Activated naive CD4-positive, alpha-beta T cell treated with anti-CD3 and anti-CD28 coated beads, Interleukin-2, amount 50 U/mL, for 24 hours (primary cell): ENCODE measurements at regions not wholly inside any gene's neighbourhood (a gene's known extent, or its start where the extent isn't known, plus 50 kb on each side); places are given as distances from the start of the nearest gene placed in this dataset.

Experiments
- H3K27ac Mint-ChIP-seq: one replicate; pipeline ENCODE4 v1.8.0; 2021; ENCODE audit warnings: mild to moderate bottlenecking, mixed read lengths
- H3K27me3 Mint-ChIP-seq: one replicate; pipeline ENCODE4 v1.8.0; 2021; ENCODE audit warnings: mixed read lengths
- H3K36me3 Mint-ChIP-seq: one replicate; pipeline ENCODE4 v1.8.0; 2021; ENCODE audit warnings: mixed read lengths
- H3K4me1 Mint-ChIP-seq: one replicate; pipeline ENCODE4 v1.8.0; 2021; ENCODE audit warnings: mixed read lengths
- H3K4me3 Mint-ChIP-seq: one replicate; pipeline ENCODE4 v1.8.0; 2021; ENCODE audit warnings: mild to moderate bottlenecking, mixed read lengths
- H3K9me3 Mint-ChIP-seq: one replicate; pipeline ENCODE4 v1.8.0; 2021; ENCODE audit warnings: mixed read lengths

GRCh38 chr10:111392910-111393309 is 316.1 kb downstream of the ADRA2A start:
- Mint-ChIP-seq H3K4me3 (no peak overlapping the region), H3K27ac (no peak overlapping the region), H3K9me3 (no peaks in the 10 kb centered on the region), H3K4me1 (no peaks in the 10 kb centered on the region), H3K36me3 (no peaks in the 10 kb centered on the region), H3K27me3 (no peaks in the 10 kb centered on the region)

DNA sequence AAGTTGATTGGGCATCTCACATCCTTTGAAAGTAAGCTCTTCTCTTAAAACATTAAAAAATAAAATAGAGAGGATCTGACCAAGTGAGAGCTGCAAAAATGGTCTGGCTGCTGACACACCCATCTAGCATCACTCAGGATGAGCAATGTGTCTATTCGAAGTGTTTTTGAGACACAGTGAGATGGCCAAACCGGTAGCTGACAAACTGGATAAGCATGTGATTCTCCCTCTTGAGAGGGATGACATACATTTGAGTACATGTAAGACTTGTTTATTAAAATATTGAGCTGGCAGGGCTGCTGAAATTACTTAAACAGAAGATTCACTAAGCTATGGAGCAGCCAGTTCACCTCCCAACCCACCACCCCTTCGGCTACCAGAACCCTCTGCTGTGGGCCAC is 333.9 kb downstream of the ADRA2A start:
- no peak overlapping the region for H3K4me3 Mint-ChIP-seq
- H3K27me3 Mint-ChIP-seq = peaks cover 16% of the 10 kb centered on the region
- H3K4me1 Mint-ChIP-seq = no peaks in the 10 kb centered on the region
- H3K36me3 Mint-ChIP-seq = no peaks in the 10 kb centered on the region
- H3K9me3 Mint-ChIP-seq = no peaks in the 10 kb centered on the region
- H3K27ac Mint-ChIP-seq = no peak overlapping the region

GRCh38 chr10:111425459-111425858 is 348.6 kb downstream of the ADRA2A start:
- Mint-ChIP-seq H3K27me3 (peaks cover 2% of the 10 kb centered on the region), H3K9me3 (no peaks in the 10 kb centered on the region), H3K4me1 (no peaks in the 10 kb centered on the region), H3K36me3 (no peaks in the 10 kb centered on the region), H3K27ac (no peak overlapping the region), H3K4me3 (no peak overlapping the region)

GRCh38 chr10:111429288-111430028 is 352.6 kb downstream of the ADRA2A start:
- Mint-ChIP-seq H3K9me3 (no peaks in the 10 kb centered on the region), H3K4me3 (no peak overlapping the region), H3K4me1 (no peaks in the 10 kb centered on the region), H3K27ac (no peak overlapping the region), H3K36me3 (no peaks in the 10 kb centered on the region), H3K27me3 (peaks cover 2% of the 10 kb centered on the region)

GRCh38 chr10:111430070-111430469 is 353.2 kb downstream of the ADRA2A start:
- Mint-ChIP-seq H3K4me1 (no peaks in the 10 kb centered on the region), H3K27me3 (peaks cover 1% of the 10 kb centered on the region), H3K36me3 (no peaks in the 10 kb centered on the region), H3K27ac (no peak overlapping the region), H3K9me3 (no peaks in the 10 kb centered on the region), H3K4me3 (no peak overlapping the region)

GRCh38 chr10:111432588-111432987 is 355.8 kb downstream of the ADRA2A start:
- peaks cover 3% of the 10 kb centered on the region for H3K27me3 Mint-ChIP-seq
- H3K4me1 Mint-ChIP-seq = no peaks in the 10 kb centered on the region
- H3K4me3 Mint-ChIP-seq = no peak overlapping the region
- no peak overlapping the region for H3K27ac Mint-ChIP-seq
- H3K36me3 Mint-ChIP-seq = no peaks in the 10 kb centered on the region
- no peaks in the 10 kb centered on the region for H3K9me3 Mint-ChIP-seq

DNA sequence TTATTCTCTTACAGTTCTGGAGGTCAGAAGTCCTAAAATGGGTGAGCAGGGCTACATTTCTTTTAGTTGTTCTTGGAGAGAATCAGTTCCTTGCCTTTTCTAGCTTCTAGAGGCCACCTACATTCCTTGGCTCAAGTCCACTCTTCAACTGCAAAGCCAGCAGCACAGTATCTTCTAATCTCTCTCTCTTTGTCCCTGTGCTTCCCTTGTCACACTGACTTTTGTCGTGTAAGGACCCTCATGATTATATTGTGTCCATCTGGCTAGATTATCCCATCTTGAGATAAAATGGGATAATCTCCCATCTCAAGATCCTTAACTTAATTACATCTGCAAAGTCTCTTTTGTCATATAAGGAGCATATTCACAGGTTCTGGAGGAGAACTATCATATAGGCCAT is 359.0 kb downstream of the ADRA2A start:
- Mint-ChIP-seq H3K36me3 (no peaks in the 10 kb centered on the region), H3K27ac (no peak overlapping the region), H3K9me3 (no peaks in the 10 kb centered on the region), H3K27me3 (peaks cover 4% of the 10 kb centered on the region), H3K4me3 (no peak overlapping the region), H3K4me1 (no peaks in the 10 kb centered on the region)

DNA sequence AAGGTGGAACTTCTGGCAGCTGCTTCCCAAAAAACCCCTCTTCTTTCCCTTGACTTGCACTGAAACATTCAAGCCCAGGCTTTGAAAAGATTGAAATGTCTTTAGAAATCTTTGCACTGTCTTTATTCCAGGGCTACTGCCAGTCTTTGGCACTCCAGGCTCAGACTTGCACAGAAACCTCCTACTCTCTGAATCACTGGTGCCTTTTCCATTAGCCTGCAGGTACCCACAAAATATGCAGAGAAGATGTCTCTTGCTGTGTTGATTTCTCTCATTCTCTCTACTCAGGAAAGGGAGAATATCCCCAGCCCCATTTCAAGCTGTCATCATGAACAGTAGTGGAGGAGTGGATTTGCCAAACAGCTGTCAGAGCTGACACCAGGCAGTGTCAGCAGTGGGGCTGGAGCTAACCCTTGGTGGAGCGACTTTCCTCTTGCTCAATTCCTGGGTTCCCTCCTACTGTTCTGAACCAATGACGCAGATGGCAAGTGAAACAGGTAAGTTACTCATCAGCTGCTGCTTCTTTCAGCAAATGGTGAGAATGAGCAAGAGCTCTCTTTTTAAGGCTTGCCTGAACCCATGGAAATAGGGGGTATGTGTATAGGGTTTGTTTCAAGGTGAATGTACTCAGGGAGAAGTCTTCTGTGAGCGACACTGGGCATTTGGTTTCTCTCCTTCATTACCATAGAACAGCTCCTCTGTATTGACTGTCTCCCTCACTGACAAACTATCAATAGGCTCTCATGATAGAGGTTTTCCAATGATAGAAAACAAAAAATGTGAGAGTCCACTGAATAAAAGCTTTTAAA is 362.4 kb downstream of the ADRA2A start:
- H3K9me3 Mint-ChIP-seq = no peaks in the 10 kb centered on the region
- H3K36me3 Mint-ChIP-seq = no peaks in the 10 kb centered on the region
- H3K27ac Mint-ChIP-seq = no peak overlapping the region
- no peak overlapping the region for H3K4me3 Mint-ChIP-seq
- H3K4me1 Mint-ChIP-seq = no peaks in the 10 kb centered on the region
- H3K27me3 Mint-ChIP-seq = peaks cover 7% of the 10 kb centered on the region

DNA sequence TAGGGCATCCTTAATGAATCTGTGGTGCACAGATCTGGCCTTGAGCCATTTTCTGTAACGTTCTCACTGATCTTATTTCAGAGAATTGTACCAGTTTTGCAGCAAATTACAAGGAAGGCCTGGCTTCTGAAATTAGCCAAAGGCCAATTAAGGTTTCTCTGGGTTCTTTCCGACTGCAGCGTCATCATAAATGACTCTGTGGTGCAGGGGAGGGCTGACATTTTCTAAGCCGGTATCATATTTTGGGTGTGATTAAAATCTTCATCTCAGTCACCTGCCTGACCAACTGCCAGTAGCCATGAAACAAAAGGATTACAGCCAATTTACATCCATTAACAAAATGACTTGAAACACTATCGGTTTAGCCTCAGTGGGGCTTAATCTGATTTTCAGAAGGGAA is 363.7 kb downstream of the ADRA2A start:
- Mint-ChIP-seq H3K36me3 (no peaks in the 10 kb centered on the region), H3K4me3 (no peak overlapping the region), H3K27ac (no peak overlapping the region), H3K4me1 (no peaks in the 10 kb centered on the region), H3K9me3 (no peaks in the 10 kb centered on the region), H3K27me3 (peaks cover 6% of the 10 kb centered on the region)

GRCh38 chr10:111445667-111446066 is 368.8 kb downstream of the ADRA2A start:
- no peaks in the 10 kb centered on the region for H3K9me3 Mint-ChIP-seq
- no peak overlapping the region for H3K27ac Mint-ChIP-seq
- no peaks in the 10 kb centered on the region for H3K4me1 Mint-ChIP-seq
- no peaks in the 10 kb centered on the region for H3K36me3 Mint-ChIP-seq
- H3K27me3 Mint-ChIP-seq = peaks cover 6% of the 10 kb centered on the region
- H3K4me3 Mint-ChIP-seq = no peak overlapping the region

DNA sequence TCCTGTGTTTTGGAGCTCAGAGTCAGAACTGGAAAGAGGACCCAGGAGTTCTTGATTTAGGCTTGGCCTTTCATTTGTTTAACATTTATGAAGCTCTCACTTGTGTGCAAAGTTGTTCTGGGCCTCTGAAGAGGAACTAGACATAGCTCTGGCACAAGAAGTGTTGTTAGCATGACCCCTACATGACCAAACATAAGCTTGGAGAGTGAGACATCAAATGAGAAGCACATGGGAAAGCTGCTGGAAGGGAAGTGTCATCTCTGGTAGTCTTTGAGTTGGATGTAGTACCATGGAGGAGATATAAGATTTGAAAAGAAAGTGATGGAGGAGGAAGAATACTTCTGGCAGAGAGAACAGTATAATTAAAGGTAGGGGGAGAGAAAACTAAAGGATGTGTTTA is 370.1 kb downstream of the ADRA2A start:
- H3K4me3 Mint-ChIP-seq = no peak overlapping the region
- no peaks in the 10 kb centered on the region for H3K4me1 Mint-ChIP-seq
- H3K36me3 Mint-ChIP-seq = no peaks in the 10 kb centered on the region
- peaks cover 4% of the 10 kb centered on the region for H3K27me3 Mint-ChIP-seq
- H3K27ac Mint-ChIP-seq = no peak overlapping the region
- no peaks in the 10 kb centered on the region for H3K9me3 Mint-ChIP-seq

DNA sequence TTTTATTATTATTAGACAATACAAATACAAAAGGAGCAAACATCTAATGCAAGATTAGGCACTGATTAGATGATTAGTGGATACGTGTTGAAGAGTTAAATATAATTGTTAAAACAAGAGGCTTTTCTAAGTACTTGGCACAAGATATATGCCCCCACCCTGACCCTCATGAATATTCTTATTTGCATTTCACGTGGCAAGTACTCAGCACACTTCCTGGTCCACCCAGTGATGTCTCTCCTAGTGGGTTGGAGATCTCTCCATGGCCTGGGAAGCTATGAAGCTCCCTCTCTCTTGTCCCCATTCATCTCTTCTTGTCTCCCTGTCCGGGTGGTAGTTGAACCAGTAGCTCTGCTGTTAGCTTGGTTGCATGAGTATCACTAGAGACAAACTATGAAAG is 375.3 kb downstream of the ADRA2A start:
- H3K4me1 Mint-ChIP-seq = no peaks in the 10 kb centered on the region
- no peaks in the 10 kb centered on the region for H3K9me3 Mint-ChIP-seq
- H3K4me3 Mint-ChIP-seq = no peak overlapping the region
- H3K27me3 Mint-ChIP-seq = peaks cover 3% of the 10 kb centered on the region
- H3K36me3 Mint-ChIP-seq = no peaks in the 10 kb centered on the region
- H3K27ac Mint-ChIP-seq = no peak overlapping the region

GRCh38 chr10:111455776-111456426 is 379.1 kb downstream of the ADRA2A start:
- no peaks in the 10 kb centered on the region for H3K9me3 Mint-ChIP-seq
- no peak overlapping the region for H3K27ac Mint-ChIP-seq
- no peaks in the 10 kb centered on the region for H3K36me3 Mint-ChIP-seq
- H3K4me1 Mint-ChIP-seq = no peaks in the 10 kb centered on the region
- H3K27me3 Mint-ChIP-seq = peaks cover 10% of the 10 kb centered on the region
- H3K4me3 Mint-ChIP-seq = no peak overlapping the region

DNA sequence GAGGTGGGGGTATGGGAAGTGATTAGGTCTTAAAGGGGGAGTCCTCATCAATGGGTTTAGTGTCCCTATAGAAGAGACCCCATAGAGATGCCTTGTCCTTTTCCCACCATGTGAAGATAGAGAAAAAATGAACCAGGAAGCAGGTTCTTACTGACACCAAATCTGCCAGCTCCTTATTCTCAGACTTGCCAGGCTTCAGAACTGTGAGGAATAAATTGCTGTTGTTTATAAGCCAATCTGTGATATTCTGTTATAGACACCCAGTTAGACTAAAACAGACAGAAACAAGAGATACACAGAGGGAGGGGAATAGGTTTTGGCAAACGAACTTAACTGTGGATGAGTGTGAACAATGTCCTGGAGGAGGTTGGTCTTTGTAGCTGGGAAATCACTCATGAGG is 381.4 kb downstream of the ADRA2A start:
- H3K27me3 Mint-ChIP-seq = peaks cover 10% of the 10 kb centered on the region
- no peak overlapping the region for H3K4me3 Mint-ChIP-seq
- no peaks in the 10 kb centered on the region for H3K4me1 Mint-ChIP-seq
- H3K27ac Mint-ChIP-seq = no peak overlapping the region
- H3K36me3 Mint-ChIP-seq = no peaks in the 10 kb centered on the region
- no peaks in the 10 kb centered on the region for H3K9me3 Mint-ChIP-seq

DNA sequence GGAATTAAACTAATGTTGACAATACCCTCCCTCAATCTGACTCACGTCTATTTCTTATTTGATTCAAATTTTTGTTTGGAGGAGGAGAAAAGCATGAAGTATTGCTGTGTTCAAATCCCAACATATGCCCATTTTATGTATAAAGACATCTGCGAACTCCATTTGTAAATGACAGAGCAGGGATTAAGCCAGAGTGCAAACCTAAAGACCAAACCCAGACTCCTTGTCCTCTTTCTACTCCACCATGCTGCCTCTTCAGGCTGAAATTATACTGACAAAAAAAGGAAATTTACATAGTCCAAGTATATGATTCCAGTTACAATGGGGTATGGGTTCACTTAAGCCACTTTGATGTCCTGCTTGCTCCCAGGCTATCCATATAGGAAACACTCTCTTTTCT is 383.1 kb downstream of the ADRA2A start:
- Mint-ChIP-seq H3K4me3 (no peak overlapping the region), H3K4me1 (no peaks in the 10 kb centered on the region), H3K36me3 (no peaks in the 10 kb centered on the region), H3K27me3 (peaks cover 14% of the 10 kb centered on the region), H3K27ac (no peak overlapping the region), H3K9me3 (no peaks in the 10 kb centered on the region)

- no peaks in the 10 kb centered on the region for H3K36me3 Mint-ChIP-seq
- H3K27ac Mint-ChIP-seq = no peak overlapping the region
- no peaks in the 10 kb centered on the region for H3K9me3 Mint-ChIP-seq
- no peak overlapping the region for H3K4me3 Mint-ChIP-seq
- no peaks in the 10 kb centered on the region for H3K4me1 Mint-ChIP-seq
- H3K27me3 Mint-ChIP-seq = peaks cover 4% of the 10 kb centered on the region
Measured at GRCh38 chr10:111472445-111472844, 395.6 kb downstream of the ADRA2A start.
